ENCODE measurements at regions not wholly inside any gene's neighbourhood (a gene's known extent, or its start where the extent isn't known, plus 50 kb on each side); places are given as distances from the start of the nearest gene placed in this dataset.
"Not testable (repeated sequence)": the region's sequence is repeated elsewhere in the genome, so short reads cannot be mapped to it uniquely, and the experiment has no call there.

DNA sequence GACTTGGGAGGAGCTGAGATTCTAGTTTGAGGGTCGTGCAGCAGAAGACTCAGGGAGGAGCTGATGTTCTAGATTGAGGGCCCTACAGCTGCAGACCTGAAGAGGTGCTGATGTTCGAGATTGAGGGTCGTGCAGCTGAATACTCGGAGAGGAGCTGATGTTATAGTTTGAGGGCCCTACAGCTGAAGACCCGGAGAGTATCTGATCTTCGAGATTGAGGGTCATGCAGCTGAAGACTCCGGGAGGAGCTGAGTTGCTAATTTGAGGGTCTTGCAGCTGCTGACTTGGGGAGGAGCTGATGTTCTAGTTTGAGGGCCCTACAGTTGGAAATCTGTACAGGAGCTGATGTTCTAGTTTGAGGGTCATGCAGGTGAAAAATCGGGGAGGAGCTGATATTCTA, 62.1 kb upstream of the APOD start:
- H3K27me3 ChIP-seq (ENCODE audit: control insufficient read depth in 1 of 2, insufficient read depth in 1 of 2, low read length in 2 of 2); H3K23ac ChIP-seq (ENCODE audit: low read length in 2 of 2); DNase-seq; H2BK120ac ChIP-seq (ENCODE audit: low read depth, low read length); H3K4ac ChIP-seq (ENCODE audit: low read depth in 1 of 2, low read length in 2 of 2); H3K4me3 ChIP-seq (ENCODE audit: insufficient read depth in 1 of 2, low read depth in 1 of 2, low read length in 2 of 2); H2AFZ ChIP-seq (ENCODE audit: low read depth, low read length); H2BK15ac ChIP-seq (ENCODE audit: low read depth, poor library complexity, severe bottlenecking); H3K27ac ChIP-seq (ENCODE audit: low read length, poor library complexity, severe bottlenecking); H3K4me2 ChIP-seq (ENCODE audit: low read length, poor library complexity, severe bottlenecking); H4K91ac ChIP-seq (ENCODE audit: low read length); H3K36me3 ChIP-seq (ENCODE audit: control insufficient read depth in 1 of 2, insufficient read depth in 2 of 2, low read depth in 1 of 2, low read length in 2 of 2); H2AK5ac ChIP-seq (ENCODE audit: low read length, severe bottlenecking); H3K4me1 ChIP-seq (ENCODE audit: control insufficient read depth, insufficient read depth, low read depth, low read length); H3K18ac ChIP-seq (ENCODE audit: low read depth in 1 of 2, low read length in 2 of 2); H3K79me1 ChIP-seq (replicated peaks; ENCODE audit: low read length, poor library complexity, severe bottlenecking); H3K9me3 ChIP-seq (ENCODE audit: control insufficient read depth, low read length); H3K9ac ChIP-seq (ENCODE audit: low read length); H3K14ac ChIP-seq (ENCODE audit: low read length in 2 of 2); H2BK5ac ChIP-seq (ENCODE audit: low read depth, low read length, poor library complexity, severe bottlenecking); H2BK12ac ChIP-seq (ENCODE audit: low read length in 2 of 2); H4K8ac ChIP-seq (ENCODE audit: low read length): not testable (repeated sequence)
- 81% methylated on average over 7 of the region's 8 CpGs for WGBS

DNA sequence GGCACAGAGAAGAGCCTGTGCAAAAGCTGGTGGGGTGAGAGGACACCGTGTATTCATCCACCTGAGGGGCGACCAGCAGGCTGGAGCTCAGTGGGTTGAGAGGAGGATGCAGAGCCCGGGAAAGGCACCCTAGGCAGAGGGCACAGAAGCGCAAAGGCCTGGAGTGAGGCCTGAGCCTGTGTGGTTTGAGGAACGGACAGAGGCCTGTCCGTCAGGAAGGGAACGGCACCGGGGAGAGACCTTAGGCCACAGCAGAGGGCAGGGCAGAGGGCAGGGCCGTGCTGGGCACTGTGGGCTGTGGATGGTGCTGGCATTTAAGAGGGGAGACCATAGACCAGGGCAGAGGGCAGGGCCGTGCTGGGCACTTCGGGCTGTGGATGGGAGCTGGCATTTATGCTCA, 59.5 kb upstream of the APOD start:
- not testable (repeated sequence) for H3K14ac ChIP-seq (ENCODE audit: low read length in 2 of 2); H3K9ac ChIP-seq (ENCODE audit: low read length); H3K4me3 ChIP-seq (ENCODE audit: insufficient read depth in 1 of 2, low read depth in 1 of 2, low read length in 2 of 2); H3K4ac ChIP-seq (ENCODE audit: low read depth in 1 of 2, low read length in 2 of 2); H3K18ac ChIP-seq (ENCODE audit: low read depth in 1 of 2, low read length in 2 of 2); H3K4me1 ChIP-seq (ENCODE audit: control insufficient read depth, insufficient read depth, low read depth, low read length); H3K36me3 ChIP-seq (ENCODE audit: control insufficient read depth in 1 of 2, insufficient read depth in 2 of 2, low read depth in 1 of 2, low read length in 2 of 2); H2BK12ac ChIP-seq (ENCODE audit: low read length in 2 of 2); H3K27me3 ChIP-seq (ENCODE audit: control insufficient read depth in 1 of 2, insufficient read depth in 1 of 2, low read length in 2 of 2); H2BK120ac ChIP-seq (ENCODE audit: low read depth, low read length); H3K4me2 ChIP-seq (ENCODE audit: low read length, poor library complexity, severe bottlenecking); H4K91ac ChIP-seq (ENCODE audit: low read length); H3K23ac ChIP-seq (ENCODE audit: low read length in 2 of 2); H2AK5ac ChIP-seq (ENCODE audit: low read length, severe bottlenecking); H2BK5ac ChIP-seq (ENCODE audit: low read depth, low read length, poor library complexity, severe bottlenecking); H3K9me3 ChIP-seq (ENCODE audit: control insufficient read depth, low read length); H3K27ac ChIP-seq (ENCODE audit: low read length, poor library complexity, severe bottlenecking); H2BK15ac ChIP-seq (ENCODE audit: low read depth, poor library complexity, severe bottlenecking); H4K8ac ChIP-seq (ENCODE audit: low read length); H2AFZ ChIP-seq (ENCODE audit: low read depth, low read length); DNase-seq; H3K79me1 ChIP-seq (replicated peaks; ENCODE audit: low read length, poor library complexity, severe bottlenecking)
- 82% methylated on average over 6 of the region's 11 CpGs for WGBS

DNA sequence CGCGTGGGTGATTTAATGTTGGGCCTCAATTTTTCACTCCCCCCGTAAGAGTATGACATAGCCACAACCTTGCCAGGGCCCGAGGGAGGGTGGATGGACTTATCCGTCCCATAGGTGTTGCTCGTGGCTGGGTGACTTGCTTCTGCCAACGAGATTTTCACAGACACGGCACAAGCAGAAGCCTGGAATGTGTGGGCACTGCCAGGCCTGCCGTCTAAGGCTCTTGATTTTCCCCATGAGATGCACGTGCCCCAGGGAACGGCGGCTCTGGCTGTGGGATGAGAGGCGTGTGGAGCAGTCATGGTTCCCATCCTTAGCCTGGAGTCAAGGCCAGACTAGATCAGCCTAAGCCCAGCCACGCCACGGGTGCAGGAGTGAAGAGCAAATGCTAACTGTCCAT, 58.6 kb upstream of the APOD start:
- H3K9ac ChIP-seq (ENCODE audit: low read length); H3K27me3 ChIP-seq (ENCODE audit: control insufficient read depth in 1 of 2, insufficient read depth in 1 of 2, low read length in 2 of 2); H3K9me3 ChIP-seq (ENCODE audit: control insufficient read depth, low read length); H4K91ac ChIP-seq (ENCODE audit: low read length); H3K4me1 ChIP-seq (ENCODE audit: control insufficient read depth, insufficient read depth, low read depth, low read length); H3K36me3 ChIP-seq (ENCODE audit: control insufficient read depth in 1 of 2, insufficient read depth in 2 of 2, low read depth in 1 of 2, low read length in 2 of 2); H3K23ac ChIP-seq (ENCODE audit: low read length in 2 of 2); H3K14ac ChIP-seq (ENCODE audit: low read length in 2 of 2); H2AFZ ChIP-seq (ENCODE audit: low read depth, low read length); H3K79me1 ChIP-seq (replicated peaks; ENCODE audit: low read length, poor library complexity, severe bottlenecking); H3K4ac ChIP-seq (ENCODE audit: low read depth in 1 of 2, low read length in 2 of 2); DNase-seq; H2BK15ac ChIP-seq (ENCODE audit: low read depth, poor library complexity, severe bottlenecking); H3K18ac ChIP-seq (ENCODE audit: low read depth in 1 of 2, low read length in 2 of 2); H2BK12ac ChIP-seq (ENCODE audit: low read length in 2 of 2); H3K4me3 ChIP-seq (ENCODE audit: insufficient read depth in 1 of 2, low read depth in 1 of 2, low read length in 2 of 2); H3K4me2 ChIP-seq (ENCODE audit: low read length, poor library complexity, severe bottlenecking); H4K8ac ChIP-seq (ENCODE audit: low read length); H2BK5ac ChIP-seq (ENCODE audit: low read depth, low read length, poor library complexity, severe bottlenecking); H2BK120ac ChIP-seq (ENCODE audit: low read depth, low read length); H3K27ac ChIP-seq (ENCODE audit: low read length, poor library complexity, severe bottlenecking); H2AK5ac ChIP-seq (ENCODE audit: low read length, severe bottlenecking): not testable (repeated sequence)
- WGBS = 69% methylated on average over 13 of the region's 15 CpGs

DNA sequence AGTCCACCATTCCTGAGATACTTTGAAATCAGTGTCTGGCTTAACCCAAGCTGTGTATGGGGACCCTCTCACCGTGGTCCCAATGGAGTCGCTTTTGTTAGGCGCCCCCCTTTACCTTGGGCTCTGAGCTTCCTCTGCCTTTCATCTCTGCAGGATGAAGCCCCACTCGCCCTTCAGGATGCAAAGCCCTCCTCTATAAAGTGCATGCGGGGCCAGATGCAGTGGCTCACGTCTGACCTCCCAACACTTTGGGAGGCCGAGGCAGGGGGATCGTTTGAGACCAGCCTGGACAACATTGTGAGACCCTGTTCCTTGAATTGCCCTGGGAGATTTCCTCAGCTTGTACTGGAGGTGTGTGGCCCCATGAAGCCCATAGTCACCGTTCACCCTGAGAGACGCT, 54.7 kb upstream of the APOD start:
- not testable (repeated sequence) for H3K4me1 ChIP-seq (ENCODE audit: control insufficient read depth, insufficient read depth, low read depth, low read length); H2BK5ac ChIP-seq (ENCODE audit: low read depth, low read length, poor library complexity, severe bottlenecking); H3K27me3 ChIP-seq (ENCODE audit: control insufficient read depth in 1 of 2, insufficient read depth in 1 of 2, low read length in 2 of 2); H3K23ac ChIP-seq (ENCODE audit: low read length in 2 of 2); H3K4ac ChIP-seq (ENCODE audit: low read depth in 1 of 2, low read length in 2 of 2); H4K91ac ChIP-seq (ENCODE audit: low read length); DNase-seq; H2AK5ac ChIP-seq (ENCODE audit: low read length, severe bottlenecking); H3K4me3 ChIP-seq (ENCODE audit: insufficient read depth in 1 of 2, low read depth in 1 of 2, low read length in 2 of 2); H3K4me2 ChIP-seq (ENCODE audit: low read length, poor library complexity, severe bottlenecking); H3K36me3 ChIP-seq (ENCODE audit: control insufficient read depth in 1 of 2, insufficient read depth in 2 of 2, low read depth in 1 of 2, low read length in 2 of 2); H3K27ac ChIP-seq (ENCODE audit: low read length, poor library complexity, severe bottlenecking); H3K14ac ChIP-seq (ENCODE audit: low read length in 2 of 2); H3K18ac ChIP-seq (ENCODE audit: low read depth in 1 of 2, low read length in 2 of 2); H3K9ac ChIP-seq (ENCODE audit: low read length); H2BK15ac ChIP-seq (ENCODE audit: low read depth, poor library complexity, severe bottlenecking); H2BK12ac ChIP-seq (ENCODE audit: low read length in 2 of 2); H4K8ac ChIP-seq (ENCODE audit: low read length); H2BK120ac ChIP-seq (ENCODE audit: low read depth, low read length); H2AFZ ChIP-seq (ENCODE audit: low read depth, low read length); H3K9me3 ChIP-seq (ENCODE audit: control insufficient read depth, low read length); H3K79me1 ChIP-seq (replicated peaks; ENCODE audit: low read length, poor library complexity, severe bottlenecking)
- 74% methylated on average over 3 of the region's 10 CpGs for WGBS

Data from mesenchymal stem cell (in vitro differentiated cells and primary cell).